ENCODE measurements at regions not wholly inside any gene's neighbourhood (a gene's known extent, or its start where the extent isn't known, plus 50 kb on each side); places are given as distances from the start of the nearest gene placed in this dataset.

DNA sequence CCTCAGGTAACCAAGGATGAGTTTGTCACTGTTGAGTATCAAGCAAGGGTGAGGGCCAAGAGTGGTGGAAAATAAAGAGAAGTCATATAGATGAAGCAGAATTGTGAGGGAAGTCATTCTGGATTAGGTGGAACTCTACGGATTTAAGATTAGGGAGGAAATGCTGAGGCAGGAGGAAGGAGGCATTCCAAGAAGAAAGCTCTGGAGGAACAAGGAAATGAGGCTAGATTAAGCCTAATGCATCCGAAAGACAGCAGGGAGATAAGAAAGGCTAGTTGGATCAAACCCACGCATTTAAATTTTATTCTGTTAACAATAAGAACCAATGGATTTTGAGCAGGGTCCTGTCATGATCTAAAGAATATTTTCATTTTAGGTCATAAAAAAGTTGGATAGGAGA is 681.2 kb downstream of the EPHA4 start:
- TF ChIP-seq EP300 (IDR thresholded peaks at IDR 0.05) (no peak), POLR2A (IDR thresholded peaks at IDR 0.05) (no peak)
- TF ChIP-seq, protein P1, sequence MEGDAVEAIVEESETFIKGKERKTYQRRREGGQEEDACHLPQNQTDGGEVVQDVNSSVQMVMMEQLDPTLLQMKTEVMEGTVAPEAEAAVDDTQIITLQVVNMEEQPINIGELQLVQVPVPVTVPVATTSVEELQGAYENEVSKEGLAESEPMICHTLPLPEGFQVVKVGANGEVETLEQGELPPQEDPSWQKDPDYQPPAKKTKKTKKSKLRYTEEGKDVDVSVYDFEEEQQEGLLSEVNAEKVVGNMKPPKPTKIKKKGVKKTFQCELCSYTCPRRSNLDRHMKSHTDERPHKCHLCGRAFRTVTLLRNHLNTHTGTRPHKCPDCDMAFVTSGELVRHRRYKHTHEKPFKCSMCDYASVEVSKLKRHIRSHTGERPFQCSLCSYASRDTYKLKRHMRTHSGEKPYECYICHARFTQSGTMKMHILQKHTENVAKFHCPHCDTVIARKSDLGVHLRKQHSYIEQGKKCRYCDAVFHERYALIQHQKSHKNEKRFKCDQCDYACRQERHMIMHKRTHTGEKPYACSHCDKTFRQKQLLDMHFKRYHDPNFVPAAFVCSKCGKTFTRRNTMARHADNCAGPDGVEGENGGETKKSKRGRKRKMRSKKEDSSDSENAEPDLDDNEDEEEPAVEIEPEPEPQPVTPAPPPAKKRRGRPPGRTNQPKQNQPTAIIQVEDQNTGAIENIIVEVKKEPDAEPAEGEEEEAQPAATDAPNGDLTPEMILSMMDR (IDR thresholded peaks at IDR 0.05) = no peak
